Cardiac muscle cell (in vitro differentiated cells and primary cell): ENCODE measurements at regions not wholly inside any gene's neighbourhood (a gene's known extent, or its start where the extent isn't known, plus 50 kb on each side); places are given as distances from the start of the nearest gene placed in this dataset.

Experiments used
- DNase-seq, 2 donors: peaks; one replicate each; pipeline versions ENCODE4 v3.0.0 to v3.0.0-alpha.2; 2010 to 2017; ENCODE audit warnings: low read depth in 1 of 2, low spot score in 1 of 2
- H3K27ac ChIP-seq: fragments of 200-600 bp; sonication (generic); 2 replicates; pipeline ENCODE4 v1.5.1; 2016
- H3K27me3 ChIP-seq: fragments of 200-600 bp; sonication (generic); 2 replicates; pipeline ENCODE4 v1.6.0; 2016; ENCODE audit warnings: control low read depth
- H3K36me3 ChIP-seq: fragments of 200-600 bp; sonication (generic); 2 replicates; pipeline ENCODE4 v1.5.1; 2016; ENCODE audit warnings: control low read depth
- H3K4me1 ChIP-seq: fragments of 200-600 bp; sonication (generic); 2 replicates; pipeline ENCODE4 v1.8.1; 2017; ENCODE audit warnings: low read depth, mild to moderate bottlenecking, mixed run types
- H3K4me3 ChIP-seq: fragments of 200-600 bp; sonication (generic); 2 replicates; pipeline ENCODE4 v1.5.1; 2016; ENCODE audit warnings: mild to moderate bottlenecking
- H3K9me3 ChIP-seq: fragments of 200-600 bp; sonication (generic); 2 replicates; pipeline ENCODE4 v1.5.1; 2017; ENCODE audit warnings: low read depth, mild to moderate bottlenecking, control low read depth
- TF ChIP-seq, protein P1 (sequence below): IDR thresholded peaks from 2 replicates; pipeline ENCODE4 v1.5.1; 2012; ENCODE audit warnings: low read depth, mild to moderate bottlenecking, low read length

DNA sequence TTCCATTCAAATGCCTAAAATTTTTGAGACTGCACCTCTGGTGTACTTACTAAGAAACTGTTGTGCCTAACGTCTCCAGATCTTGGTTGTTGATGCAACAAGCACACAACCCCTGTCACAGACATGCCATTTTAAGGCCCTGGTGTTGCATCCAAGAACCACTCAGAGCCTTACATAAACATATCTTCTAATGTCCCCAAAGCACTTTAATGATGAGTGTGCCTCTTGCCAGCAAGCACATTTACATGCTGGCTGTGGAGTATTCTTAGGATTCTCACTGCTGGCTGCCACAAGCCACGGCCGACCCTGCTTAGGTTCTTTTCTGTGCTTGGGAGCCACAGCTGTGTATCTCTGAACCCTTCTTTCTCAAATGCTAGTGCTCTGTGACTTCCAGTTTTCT lies 201.4 kb downstream of the ADAMTS15 start:
- peaks cover 12% of the 10 kb centered on the region for H3K4me1 ChIP-seq

DNA sequence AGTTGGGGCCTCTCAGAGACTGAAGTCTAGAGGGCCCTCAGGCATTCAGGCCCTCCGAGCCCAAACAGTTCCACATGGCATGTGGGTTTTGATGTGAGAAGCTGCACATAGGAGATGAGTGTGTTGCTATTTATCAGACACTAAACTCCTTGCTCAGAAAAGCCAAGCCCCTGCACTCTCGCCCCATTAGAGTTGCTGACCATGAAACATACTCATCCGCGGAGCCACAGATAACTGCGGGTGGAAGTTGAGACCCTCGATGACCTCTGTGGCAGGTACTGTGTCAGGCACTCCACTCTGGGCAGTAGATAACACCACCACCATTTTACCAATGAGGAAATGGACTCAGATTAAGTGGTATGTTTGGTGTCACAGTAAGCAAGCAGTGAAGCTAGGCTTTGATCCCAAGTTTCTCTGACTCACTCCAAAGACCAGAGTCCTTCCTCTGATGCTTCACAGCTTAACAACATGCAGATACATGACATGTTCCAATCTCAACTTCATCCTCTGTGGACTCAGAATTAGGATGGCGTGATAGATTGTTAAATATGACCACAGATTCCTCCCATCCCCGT lies 202.1 kb downstream of the ADAMTS15 start:
- Histone ChIP-seq H3K36me3 (no peaks in the 10 kb centered on the region), H3K4me1 (peaks cover 12% of the 10 kb centered on the region), H3K27ac (no peak overlapping the region), H3K4me3 (no peak overlapping the region), H3K9me3 (no peaks in the 10 kb centered on the region), H3K27me3 (no peaks in the 10 kb centered on the region)
- TF ChIP-seq, protein P1, sequence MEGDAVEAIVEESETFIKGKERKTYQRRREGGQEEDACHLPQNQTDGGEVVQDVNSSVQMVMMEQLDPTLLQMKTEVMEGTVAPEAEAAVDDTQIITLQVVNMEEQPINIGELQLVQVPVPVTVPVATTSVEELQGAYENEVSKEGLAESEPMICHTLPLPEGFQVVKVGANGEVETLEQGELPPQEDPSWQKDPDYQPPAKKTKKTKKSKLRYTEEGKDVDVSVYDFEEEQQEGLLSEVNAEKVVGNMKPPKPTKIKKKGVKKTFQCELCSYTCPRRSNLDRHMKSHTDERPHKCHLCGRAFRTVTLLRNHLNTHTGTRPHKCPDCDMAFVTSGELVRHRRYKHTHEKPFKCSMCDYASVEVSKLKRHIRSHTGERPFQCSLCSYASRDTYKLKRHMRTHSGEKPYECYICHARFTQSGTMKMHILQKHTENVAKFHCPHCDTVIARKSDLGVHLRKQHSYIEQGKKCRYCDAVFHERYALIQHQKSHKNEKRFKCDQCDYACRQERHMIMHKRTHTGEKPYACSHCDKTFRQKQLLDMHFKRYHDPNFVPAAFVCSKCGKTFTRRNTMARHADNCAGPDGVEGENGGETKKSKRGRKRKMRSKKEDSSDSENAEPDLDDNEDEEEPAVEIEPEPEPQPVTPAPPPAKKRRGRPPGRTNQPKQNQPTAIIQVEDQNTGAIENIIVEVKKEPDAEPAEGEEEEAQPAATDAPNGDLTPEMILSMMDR: no peak
- no peak for DNase-seq

More for the DNA sequence above, 201.4 kb downstream of the ADAMTS15 start:
- TF ChIP-seq, protein P1: no peak
- Histone ChIP-seq H3K36me3 (no peaks in the 10 kb centered on the region), H3K27ac (no peak overlapping the region), H3K9me3 (no peaks in the 10 kb centered on the region), H3K4me3 (no peak overlapping the region), H3K27me3 (no peaks in the 10 kb centered on the region)
- no peak for DNase-seq

DNA sequence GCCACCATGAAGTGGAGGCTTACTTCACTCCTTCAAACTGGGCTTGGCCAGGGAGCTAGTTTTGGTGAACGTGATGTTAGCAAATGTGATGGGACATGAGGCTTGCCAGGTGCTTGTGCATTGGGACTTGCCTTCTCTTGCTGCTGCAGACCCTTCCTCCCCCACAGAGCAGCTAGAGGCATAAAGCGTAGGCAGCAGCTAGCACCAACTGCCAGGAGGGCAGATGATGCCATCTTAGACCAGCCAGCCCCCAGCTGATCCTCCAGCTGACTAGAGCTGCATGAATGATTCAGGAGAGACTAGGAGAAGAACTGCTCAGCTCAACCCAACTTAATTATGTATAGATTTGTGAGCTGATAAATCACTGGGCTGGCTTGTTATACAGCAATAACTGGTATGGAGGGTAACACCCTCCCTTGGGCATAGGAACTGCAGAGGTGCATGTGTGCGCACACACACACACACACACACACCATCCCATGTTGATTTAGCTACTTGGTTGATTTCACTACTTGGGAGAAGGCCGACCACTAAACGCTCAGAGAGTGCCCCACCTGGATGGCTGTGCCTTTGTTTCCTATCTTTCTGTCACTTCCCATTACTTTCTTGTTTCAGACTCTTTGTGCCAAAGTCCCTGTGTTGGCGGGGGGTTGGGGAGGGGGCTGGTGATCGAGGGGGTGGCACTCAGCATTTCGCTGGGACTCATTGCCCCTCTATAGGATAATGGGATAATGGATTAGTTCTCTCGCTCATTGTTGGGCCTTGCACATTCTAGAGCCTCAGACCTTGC lies 202.8 kb downstream of the ADAMTS15 start:
- peaks cover 12% of the 10 kb centered on the region for H3K4me1 ChIP-seq
- H3K27ac ChIP-seq: no peak overlapping the region
- no peaks in the 10 kb centered on the region for H3K9me3 ChIP-seq
- H3K27me3 ChIP-seq: no peaks in the 10 kb centered on the region
- no peaks in the 10 kb centered on the region for H3K36me3 ChIP-seq
- H3K4me3 ChIP-seq: no peak overlapping the region
- TF ChIP-seq, protein P1: no peak
- no peak for DNase-seq

DNA sequence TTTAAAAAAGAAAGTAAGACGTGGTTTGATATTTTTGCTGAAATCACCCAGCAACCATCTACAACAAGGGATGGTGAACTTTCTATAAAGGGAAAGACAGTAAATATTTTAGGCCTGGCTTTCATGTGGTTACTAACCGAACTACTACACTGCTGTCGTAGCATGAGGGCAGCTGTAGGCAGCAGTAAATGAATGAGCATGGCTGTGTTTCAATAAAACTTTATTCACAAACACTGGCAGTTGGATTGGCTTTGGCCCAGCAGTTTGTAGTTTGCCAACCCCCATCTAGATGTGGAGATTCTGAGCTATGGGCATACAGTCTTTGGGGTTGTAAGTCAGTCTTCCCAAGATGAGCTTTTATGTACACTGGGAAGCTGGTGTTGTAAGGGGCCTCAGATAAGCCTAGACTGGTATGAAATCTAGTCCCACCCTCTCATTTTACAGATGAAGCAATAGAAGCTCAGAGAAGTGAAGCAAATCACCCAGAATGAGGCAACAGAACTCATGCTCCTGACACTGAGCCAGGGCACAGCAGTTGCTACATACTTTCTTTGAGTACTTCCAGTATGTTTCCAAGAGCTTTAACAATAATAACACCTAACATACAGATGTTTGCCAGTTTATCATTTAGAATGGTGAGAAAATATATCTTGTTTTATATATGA lies 204.4 kb downstream of the ADAMTS15 start:
- peaks cover 12% of the 10 kb centered on the region for H3K4me1 ChIP-seq
- peak in 1 of 2 donors; percentile 98 for DNase-seq
- H3K4me3 ChIP-seq: no peak overlapping the region
- TF ChIP-seq, protein P1: no peak
- no peaks in the 10 kb centered on the region for H3K36me3 ChIP-seq
- H3K27ac ChIP-seq: no peak overlapping the region
- H3K9me3 ChIP-seq: no peaks in the 10 kb centered on the region
- H3K27me3 ChIP-seq: no peaks in the 10 kb centered on the region

DNA sequence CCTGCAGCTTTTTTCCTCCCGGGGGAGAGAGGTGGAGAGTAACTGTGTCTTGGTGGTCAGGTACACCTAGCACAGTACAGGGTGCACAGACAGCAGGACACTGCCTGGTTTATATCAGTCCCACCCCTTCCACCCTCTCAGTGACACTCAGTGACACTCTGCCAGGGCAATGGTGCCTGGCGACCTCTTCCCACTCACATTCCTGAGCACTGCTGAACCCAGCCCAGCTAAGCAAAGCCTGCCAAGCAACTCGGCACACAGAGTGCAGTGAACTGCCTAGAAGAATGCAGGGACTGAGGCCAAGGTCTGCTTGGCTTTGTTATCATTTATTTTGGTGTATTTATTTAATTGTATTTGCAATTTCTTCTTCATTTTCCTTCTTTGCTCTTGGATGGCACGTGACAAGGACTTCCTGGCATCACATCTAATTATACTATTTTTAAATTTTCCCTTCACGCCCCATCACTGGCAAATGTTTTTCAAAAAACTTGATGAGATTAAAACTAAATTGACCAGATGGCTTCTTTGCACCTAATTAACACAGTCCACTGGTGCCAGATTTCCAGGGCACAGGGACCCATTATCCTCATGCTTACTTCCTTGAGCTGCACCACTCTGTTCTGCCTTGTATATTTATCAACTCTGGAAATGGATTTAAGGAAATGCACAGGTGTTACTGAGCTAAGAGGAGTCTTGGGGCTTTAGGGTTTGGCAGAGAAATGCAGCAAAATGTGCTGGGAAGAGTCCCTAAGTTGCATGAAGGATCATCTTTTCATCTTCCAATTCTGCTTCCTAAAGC lies 205.6 kb downstream of the ADAMTS15 start:
- H3K36me3 ChIP-seq: no peaks in the 10 kb centered on the region
- TF ChIP-seq, protein P1: no peak
- peaks cover 12% of the 10 kb centered on the region for H3K4me1 ChIP-seq
- H3K27ac ChIP-seq: no peak overlapping the region
- no peak overlapping the region for H3K4me3 ChIP-seq
- no peaks in the 10 kb centered on the region for H3K27me3 ChIP-seq
- DNase-seq: peak; percentile 58 to 82
- no peaks in the 10 kb centered on the region for H3K9me3 ChIP-seq
